ENCODE measurements at regions not wholly inside any gene's neighbourhood (a gene's known extent, or its start where the extent isn't known, plus 50 kb on each side); places are given as distances from the start of the nearest gene placed in this dataset.

DNA sequence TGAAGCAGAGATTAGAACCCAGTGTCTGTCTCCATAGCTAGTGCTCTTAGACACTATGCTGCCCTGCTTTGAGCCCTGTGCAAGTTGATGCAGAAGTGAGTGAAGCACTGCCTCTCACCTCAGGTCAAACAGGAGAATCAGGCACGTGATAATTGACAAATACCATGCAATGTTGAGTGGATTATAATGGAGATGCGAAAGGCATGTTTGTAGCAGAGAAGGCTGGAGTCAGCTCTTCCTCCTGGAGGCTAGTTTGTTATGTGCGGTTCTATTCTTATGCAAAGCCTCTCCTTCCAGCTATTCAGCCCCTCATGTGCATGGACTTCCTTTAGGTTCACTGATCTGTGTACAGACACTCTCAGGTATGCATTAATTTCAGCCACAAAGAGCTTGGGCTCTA, 108.5 kb downstream of the MANEA start:
- no peaks in the 10 kb centered on the region for H3K27me3 Mint-ChIP-seq
- no peaks in the 10 kb centered on the region for H3K4me1 Mint-ChIP-seq (ENCODE audit: low read depth)
- intact Hi-C loops (cut with DNase I, micrococcal nuclease): loop anchor here in 1 of 2 experiments (10.0 kb wide), 1 partner anchor 251 kb away; no protein-coding TSS in a partner anchor
- H3K9me3 Mint-ChIP-seq: no peaks in the 10 kb centered on the region
- ChIA-PET CTCF (no interaction called here), POLR2A (no interaction called here)
- no peaks in the 10 kb centered on the region for H3K27me3 ChIP-seq (ENCODE audit: control insufficient read depth in 1 of 2, insufficient read depth in 2 of 2, low read length in 2 of 2)
- no peaks in the 10 kb centered on the region for H3K4me1 ChIP-seq (ENCODE audit: insufficient read depth, low read length)
- no peak for TF ChIP-seq CTCF (IDR thresholded peaks at IDR 0.05)
- no peaks in the 10 kb centered on the region for H3K36me3 ChIP-seq (ENCODE audit: insufficient read depth, low read length)
- H3K9me3 ChIP-seq (ENCODE audit: control insufficient read depth in 1 of 2, insufficient read depth in 1 of 2, low read length in 2 of 2): no peaks in the 10 kb centered on the region
- DNase-seq (no peak), ATAC-seq (ENCODE audit: poor library complexity) (no peak)
- no peak overlapping the region for H3K4me3 ChIP-seq (ENCODE audit: low read length)
- no peak overlapping the region for H3K27ac ChIP-seq (ENCODE audit: low read depth in 1 of 2, low read length in 2 of 2)
- H3K4me3 Mint-ChIP-seq: no peak overlapping the region
- no peaks in the 10 kb centered on the region for H3K36me3 Mint-ChIP-seq (ENCODE audit: low read depth)
- H3K27ac Mint-ChIP-seq: no peak overlapping the region

GRCh38 chr6:95686272-95686671, 108.9 kb downstream of the MANEA start:
- TF ChIP-seq CTCF (IDR thresholded peaks at IDR 0.05): no peak
- Mint-ChIP-seq H3K4me3 (no peak overlapping the region), H3K36me3 (ENCODE audit: low read depth) (no peaks in the 10 kb centered on the region), H3K27me3 (no peaks in the 10 kb centered on the region), H3K4me1 (ENCODE audit: low read depth) (no peaks in the 10 kb centered on the region), H3K9me3 (no peaks in the 10 kb centered on the region), H3K27ac (no peak overlapping the region)
- H3K27ac ChIP-seq (ENCODE audit: low read depth in 1 of 2, low read length in 2 of 2): no peak overlapping the region
- no peaks in the 10 kb centered on the region for H3K4me1 ChIP-seq (ENCODE audit: insufficient read depth, low read length)
- no peaks in the 10 kb centered on the region for H3K9me3 ChIP-seq (ENCODE audit: control insufficient read depth in 1 of 2, insufficient read depth in 1 of 2, low read length in 2 of 2)
- CTCF ChIA-PET: no interaction called here
- DNase-seq (no peak), ATAC-seq (ENCODE audit: poor library complexity) (no peak)
- no peaks in the 10 kb centered on the region for H3K36me3 ChIP-seq (ENCODE audit: insufficient read depth, low read length)
- intact Hi-C loops (cut with DNase I, micrococcal nuclease): loop anchor here in 1 of 2 experiments (10.0 kb wide), 1 partner anchor 251 kb away; no protein-coding TSS in a partner anchor
- POLR2A ChIA-PET: no interaction called here
- no peaks in the 10 kb centered on the region for H3K27me3 ChIP-seq (ENCODE audit: control insufficient read depth in 1 of 2, insufficient read depth in 2 of 2, low read length in 2 of 2)
- H3K4me3 ChIP-seq (ENCODE audit: low read length): no peak overlapping the region

DNA sequence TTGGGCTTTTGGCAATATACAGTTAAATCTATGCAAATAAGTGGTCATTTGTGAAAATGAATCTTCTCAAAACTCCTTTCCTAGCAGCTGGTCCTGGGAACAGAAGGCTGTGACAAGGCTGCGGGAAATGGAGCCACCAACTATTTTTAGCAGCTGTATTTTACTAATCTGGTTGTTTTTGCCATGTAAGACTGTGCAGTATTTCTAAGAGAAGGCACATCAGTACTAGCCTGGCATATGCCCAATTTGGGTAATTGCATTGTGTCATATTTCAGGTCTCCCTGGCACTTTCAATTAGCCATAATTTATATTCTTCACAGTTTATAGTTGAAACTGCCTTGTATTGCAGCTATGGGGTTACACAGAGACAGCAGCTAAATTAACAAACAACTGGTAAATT, 109.6 kb downstream of the MANEA start:
- Mint-ChIP-seq H3K9me3 (no peaks in the 10 kb centered on the region), H3K27me3 (no peaks in the 10 kb centered on the region), H3K4me3 (no peak overlapping the region), H3K4me1 (ENCODE audit: low read depth) (no peaks in the 10 kb centered on the region), H3K27ac (no peak overlapping the region), H3K36me3 (ENCODE audit: low read depth) (no peaks in the 10 kb centered on the region)
- Histone ChIP-seq H3K36me3 (ENCODE audit: insufficient read depth, low read length) (no peaks in the 10 kb centered on the region), H3K27ac (ENCODE audit: low read depth in 1 of 2, low read length in 2 of 2) (no peak overlapping the region), H3K4me1 (ENCODE audit: insufficient read depth, low read length) (no peaks in the 10 kb centered on the region), H3K9me3 (ENCODE audit: control insufficient read depth in 1 of 2, insufficient read depth in 1 of 2, low read length in 2 of 2) (no peaks in the 10 kb centered on the region), H3K4me3 (ENCODE audit: low read length) (no peak overlapping the region), H3K27me3 (ENCODE audit: control insufficient read depth in 1 of 2, insufficient read depth in 2 of 2, low read length in 2 of 2) (no peaks in the 10 kb centered on the region)
- TF ChIP-seq CTCF (IDR thresholded peaks at IDR 0.05): no peak
- ATAC-seq (ENCODE audit: poor library complexity): no peak
- POLR2A ChIA-PET: no interaction called here
- CTCF ChIA-PET: no interaction called here
- intact Hi-C loops (cut with DNase I, micrococcal nuclease): loop anchor here in 1 of 2 experiments (10.0 kb wide), 1 partner anchor 252 kb away; no protein-coding TSS in a partner anchor
- DNase-seq: no peak
